Liver (tissue), 3 donors: ENCODE measurements at regions not wholly inside any gene's neighbourhood (a gene's known extent, or its start where the extent isn't known, plus 50 kb on each side); places are given as distances from the start of the nearest gene placed in this dataset.

Experiments used
- ATF3 ChIP-seq: IDR thresholded peaks from 2 replicates; pipeline ENCODE4 v1.6.1; 2016; ENCODE audit warnings: antibody characterized with exemption
- CTCF ChIP-seq: fragments of 150-350 bp; IDR thresholded peaks from 2 replicates; pipeline ENCODE4 v1.5.1; 2017; ENCODE audit warnings: improper control_type of control experiment, low read depth, low read length; ENCODE audit not compliant: missing input control
- HNF4G ChIP-seq: IDR thresholded peaks from 2 replicates; pipeline ENCODE4 v1.6.1; 2016; ENCODE audit warnings: antibody characterized with exemption
- JUND ChIP-seq, 2 donors: IDR thresholded peaks; 2 replicates each; pipeline ENCODE4 v1.6.1; 2016; ENCODE audit warnings: antibody characterized with exemption in 2 of 2
- REST ChIP-seq: IDR thresholded peaks from 2 replicates; pipeline ENCODE4 v1.6.1; 2016; ENCODE audit warnings: antibody characterized with exemption, mild to moderate bottlenecking
- RXRA ChIP-seq, 2 donors: IDR thresholded peaks; 2 replicates each; pipeline ENCODE4 v1.6.1; 2017 to 2018; ENCODE audit warnings: antibody characterized with exemption in 2 of 2, mild to moderate bottlenecking in 1 of 2
- TAF1 ChIP-seq: conservative IDR thresholded peaks from 2 replicates; pipeline ENCODE4 v1.6.1; 2016; ENCODE audit warnings: antibody characterized with exemption, mild to moderate bottlenecking
- ZBTB33 ChIP-seq: IDR thresholded peaks from 2 replicates; pipeline ENCODE4 v1.6.1; 2016; ENCODE audit warnings: antibody characterized with exemption
- donor health status: healthy.
- donor health status: healthy.

- TF ChIP-seq CTCF, result no peak
- TF ChIP-seq RXRA (IDR thresholded peaks at IDR 0.05), result no peak
- TF ChIP-seq TAF1, result no peak
- no peak for TF ChIP-seq ZBTB33
- no peak for TF ChIP-seq JUND (IDR thresholded peaks at IDR 0.05)
- TF ChIP-seq REST, result no peak
- no peak for TF ChIP-seq ATF3
- TF ChIP-seq HNF4G, result no peak
Observed at GRCh38 chr21:15195104-15195503, 130.3 kb upstream of the NRIP1 start.
